Colonic mucosa (tissue), 4 donors: ENCODE measurements at regions not wholly inside any gene's neighbourhood (a gene's known extent, or its start where the extent isn't known, plus 50 kb on each side); places are given as distances from the start of the nearest gene placed in this dataset.

Experiments
- DNase-seq: peaks from one replicate; pipeline ENCODE4 v3.0.0-alpha.2; 2020
- H3K27ac ChIP-seq: fragments of 200-600 bp; one replicate; pipeline ENCODE4 v1.8.0; 2021
- H3K27me3 ChIP-seq: fragments of 200-600 bp; one replicate; pipeline ENCODE4 v1.8.0; 2021
- H3K36me3 ChIP-seq: fragments of 200-600 bp; one replicate; pipeline ENCODE4 v1.8.0; 2021
- H3K4me1 ChIP-seq: fragments of 200-600 bp; one replicate; pipeline ENCODE4 v1.8.0; 2021; ENCODE audit warnings: mild to moderate bottlenecking
- H3K4me3 ChIP-seq: fragments of 200-600 bp; one replicate; pipeline ENCODE4 v1.8.0; 2021
- H3K9ac ChIP-seq, 2 donors: one replicate each; pipeline ENCODE4 v1.7.0; 2013; ENCODE audit warnings: control low read depth in 2 of 2, low read depth in 2 of 2, low read length in 2 of 2
- H3K9me3 ChIP-seq: fragments of 200-600 bp; one replicate; pipeline ENCODE4 v1.8.0; 2021
- CTCF ChIP-seq: fragments of 200-600 bp; IDR thresholded peaks from one replicate; pipeline ENCODE4 v1.8.0; 2022; ENCODE audit warnings: antibody characterized with exemption, mild to moderate bottlenecking
- intact Hi-C: fragments of 100-400 bp; cut with DNase I; formaldehyde crosslinking; loops from one replicate; pipeline ENCODE4 v1.14.1; 2022
- donor health status: healthy.
- donor health status: DM: no; HTN: no; CAD: no.
- donor health status: DM: no; HTN: no; CAD: no.

- peak overlapping the region in 1 of 2 donors; percentile 4 for H3K9ac ChIP-seq
- H3K4me3 ChIP-seq: no peak overlapping the region
These were observed 54.5 kb upstream of the ATP11B start for GRCh38 chr3:182738583-182739411.

GRCh38 chr3:182739619-182740018, 53.7 kb upstream of the ATP11B start:
- no peak for TF ChIP-seq CTCF
- Histone ChIP-seq H3K9me3 (no peaks in the 10 kb centered on the region), H3K9ac (peak overlapping the region in 1 of 2 donors; percentile 49), H3K4me3 (no peak overlapping the region), H3K27me3 (no peaks in the 10 kb centered on the region), H3K36me3 (no peaks in the 10 kb centered on the region), H3K27ac (peak overlapping the region; percentile 53), H3K4me1 (no peaks in the 10 kb centered on the region)
- DNase-seq: no peak
- intact Hi-C loops: no loop called here

More at GRCh38 chr3:182738583-182739411, 54.5 kb upstream of the ATP11B start:
- Histone ChIP-seq H3K4me1 (no peaks in the 10 kb centered on the region), H3K27me3 (no peaks in the 10 kb centered on the region), H3K36me3 (no peaks in the 10 kb centered on the region), H3K9me3 (no peaks in the 10 kb centered on the region), H3K27ac (peak overlapping the region; percentile 53)
- TF ChIP-seq CTCF: no peak
- DNase-seq: peak; percentile 66
- intact Hi-C loops: no loop called here

- TF ChIP-seq CTCF: no peak
- Histone ChIP-seq H3K4me3 (no peak overlapping the region), H3K4me1 (no peaks in the 10 kb centered on the region), H3K27me3 (no peaks in the 10 kb centered on the region), H3K9ac (no peak overlapping the region), H3K36me3 (no peaks in the 10 kb centered on the region), H3K9me3 (no peaks in the 10 kb centered on the region), H3K27ac (no peak overlapping the region)
- intact Hi-C loops: no loop called here
- peak; percentile 69 for DNase-seq
These were observed 52.6 kb upstream of the ATP11B start for GRCh38 chr3:182740710-182741109.

GRCh38 chr3:182741214-182741613, 52.1 kb upstream of the ATP11B start:
- intact Hi-C loops: no loop called here
- no peak overlapping the region for H3K9ac ChIP-seq
- no peak for DNase-seq
- no peak for TF ChIP-seq CTCF
- H3K27ac ChIP-seq: no peak overlapping the region
- no peaks in the 10 kb centered on the region for H3K36me3 ChIP-seq
- H3K4me1 ChIP-seq: no peaks in the 10 kb centered on the region
- H3K9me3 ChIP-seq: no peaks in the 10 kb centered on the region
- no peak overlapping the region for H3K4me3 ChIP-seq
- H3K27me3 ChIP-seq: no peaks in the 10 kb centered on the region
